ENCODE measurements at regions not wholly inside any gene's neighbourhood (a gene's known extent, or its start where the extent isn't known, plus 50 kb on each side); places are given as distances from the start of the nearest gene placed in this dataset.

DNA sequence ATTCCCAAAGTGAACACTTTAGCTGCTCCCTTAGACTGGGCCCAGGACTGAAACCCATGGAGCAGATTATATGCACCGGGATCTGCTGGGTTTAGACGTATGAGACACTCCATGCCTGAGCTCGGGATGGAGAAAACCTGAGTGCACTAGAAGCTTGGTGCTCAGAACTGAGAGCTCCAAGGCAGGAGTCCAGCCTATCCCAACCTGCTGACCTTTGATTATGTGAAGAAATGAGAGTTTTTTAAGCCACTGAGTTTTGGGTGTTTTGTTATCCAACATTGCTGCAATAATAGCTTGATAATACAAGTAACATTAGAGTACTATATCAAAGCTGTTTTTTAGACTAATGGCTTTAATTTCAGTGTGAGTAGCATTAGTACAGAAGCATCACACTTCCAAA, 131.5 kb upstream of the KCNK1 start:
- TF ChIP-seq, protein P1, sequence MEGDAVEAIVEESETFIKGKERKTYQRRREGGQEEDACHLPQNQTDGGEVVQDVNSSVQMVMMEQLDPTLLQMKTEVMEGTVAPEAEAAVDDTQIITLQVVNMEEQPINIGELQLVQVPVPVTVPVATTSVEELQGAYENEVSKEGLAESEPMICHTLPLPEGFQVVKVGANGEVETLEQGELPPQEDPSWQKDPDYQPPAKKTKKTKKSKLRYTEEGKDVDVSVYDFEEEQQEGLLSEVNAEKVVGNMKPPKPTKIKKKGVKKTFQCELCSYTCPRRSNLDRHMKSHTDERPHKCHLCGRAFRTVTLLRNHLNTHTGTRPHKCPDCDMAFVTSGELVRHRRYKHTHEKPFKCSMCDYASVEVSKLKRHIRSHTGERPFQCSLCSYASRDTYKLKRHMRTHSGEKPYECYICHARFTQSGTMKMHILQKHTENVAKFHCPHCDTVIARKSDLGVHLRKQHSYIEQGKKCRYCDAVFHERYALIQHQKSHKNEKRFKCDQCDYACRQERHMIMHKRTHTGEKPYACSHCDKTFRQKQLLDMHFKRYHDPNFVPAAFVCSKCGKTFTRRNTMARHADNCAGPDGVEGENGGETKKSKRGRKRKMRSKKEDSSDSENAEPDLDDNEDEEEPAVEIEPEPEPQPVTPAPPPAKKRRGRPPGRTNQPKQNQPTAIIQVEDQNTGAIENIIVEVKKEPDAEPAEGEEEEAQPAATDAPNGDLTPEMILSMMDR (IDR thresholded peaks at IDR 0.05 in 4 of 5, conservative IDR thresholded peaks at IDR 0.05 in 1 of 5), result no peak
- no peak for TF ChIP-seq POLR2A (IDR thresholded peaks at IDR 0.05)

All from gastrocnemius medialis (tissue), 4 donors.